Neuronal stem cell (in vitro differentiated cells): ENCODE measurements at regions not wholly inside any gene's neighbourhood (a gene's known extent, or its start where the extent isn't known, plus 50 kb on each side); places are given as distances from the start of the nearest gene placed in this dataset.

Source experiments
- DNase-seq: peaks from one replicate; pipeline ENCODE4 v3.0.0-alpha.2; 2013; ENCODE audit warnings: low spot score
- H2AFZ ChIP-seq: one replicate; pipeline ENCODE4 v1.6.1; 2013; ENCODE audit warnings: mild to moderate bottlenecking, low read length, inconsistent platforms
- H2AK5ac ChIP-seq: 2 replicates; pipeline ENCODE4 v1.6.1; 2013; ENCODE audit warnings: low read depth, mild to moderate bottlenecking, inconsistent platforms, low read length, moderate library complexity, mixed read lengths
- H2BK120ac ChIP-seq: 2 replicates; pipeline ENCODE4 v1.6.1; 2013; ENCODE audit warnings: low read depth, mild to moderate bottlenecking, inconsistent platforms, low read length, moderate library complexity, mixed read lengths
- H2BK12ac ChIP-seq: one replicate; pipeline ENCODE4 v1.6.1; 2013; ENCODE audit warnings: low read length, inconsistent platforms
- H2BK15ac ChIP-seq: 2 replicates; pipeline ENCODE4 v1.6.1; 2013; ENCODE audit warnings: mild to moderate bottlenecking, low read length, inconsistent platforms, mixed read lengths
- H2BK5ac ChIP-seq: one replicate; pipeline ENCODE4 v1.6.1; 2013; ENCODE audit warnings: inconsistent platforms, mild to moderate bottlenecking, low read length, moderate library complexity
- H3K14ac ChIP-seq: one replicate; pipeline ENCODE4 v1.6.1; 2013; ENCODE audit warnings: low read length, inconsistent platforms
- H3K18ac ChIP-seq: 2 replicates; pipeline ENCODE4 v1.6.1; 2013; ENCODE audit warnings: low read length, inconsistent platforms
- H3K23ac ChIP-seq: 2 replicates; pipeline ENCODE4 v1.6.1; 2013; ENCODE audit warnings: low read depth, mild to moderate bottlenecking, mixed read lengths, low read length, inconsistent platforms; ENCODE audit not compliant: poor library complexity
- H3K27ac ChIP-seq: replicated peaks from 3 replicates; pipeline ENCODE4 v1.5.1; 2013; ENCODE audit warnings: low read length, inconsistent platforms
- H3K27me3 ChIP-seq, 3 experiments: 2 replicates each; pipeline ENCODE4 v1.6.1; 2013; ENCODE audit warnings: low read length in 3 of 3, mild to moderate bottlenecking in 2 of 3, inconsistent platforms in 1 of 3, low read depth in 1 of 3, mixed read lengths in 1 of 3, moderate library complexity in 1 of 3; ENCODE audit not compliant: control insufficient read depth in 3 of 3, insufficient read depth in 3 of 3
- H3K36me3 ChIP-seq, 2 donors: replicated peaks in 1 of 2; 2 replicates each; pipeline ENCODE4 v1.6.1; 2013; ENCODE audit warnings: low read length in 2 of 2; ENCODE audit not compliant: control insufficient read depth in 2 of 2, insufficient read depth in 2 of 2
- H3K4ac ChIP-seq: 2 replicates; pipeline ENCODE4 v1.6.1; 2013; ENCODE audit warnings: inconsistent platforms, mild to moderate bottlenecking, low read length, moderate library complexity
- H3K4me1 ChIP-seq, 2 donors: 1 replicate in 1 of 2; 2 replicates in 1 of 2; pipeline ENCODE4 v1.6.1; 2013; ENCODE audit warnings: low read length in 2 of 2, low read depth in 1 of 2; ENCODE audit not compliant: control insufficient read depth in 2 of 2, insufficient read depth in 1 of 2
- H3K4me2 ChIP-seq: one replicate; pipeline ENCODE4 v1.6.1; 2013; ENCODE audit warnings: mild to moderate bottlenecking, low read length, inconsistent platforms; ENCODE audit not compliant: insufficient read depth, poor library complexity, severe bottlenecking
- H3K4me3 ChIP-seq, 2 donors: 2 replicates each; pipeline ENCODE4 v1.5.1; 2013; ENCODE audit warnings: low read length in 2 of 2, mild to moderate bottlenecking in 2 of 2, inconsistent platforms in 1 of 2, moderate library complexity in 1 of 2
- H3K79me1 ChIP-seq: one replicate; pipeline ENCODE4 v1.6.1; 2013; ENCODE audit warnings: low read depth, mild to moderate bottlenecking, inconsistent platforms, low read length, moderate library complexity
- H3K9ac ChIP-seq: one replicate; pipeline ENCODE4 v1.6.1; 2013; ENCODE audit warnings: mild to moderate bottlenecking, low read depth, low read length, inconsistent platforms; ENCODE audit not compliant: poor library complexity
- H3K9me3 ChIP-seq, 2 donors: replicated peaks in 1 of 2; 2 replicates each; pipeline versions ENCODE3 to v1.6.1; 2013; ENCODE audit warnings: low read length in 2 of 2, mild to moderate bottlenecking in 2 of 2, inconsistent platforms in 1 of 2, low read depth in 1 of 2, mixed read lengths in 1 of 2, moderate library complexity in 1 of 2; ENCODE audit not compliant: control insufficient read depth in 2 of 2, insufficient read depth in 1 of 2
- H4K8ac ChIP-seq: one replicate; pipeline ENCODE4 v1.6.1; 2013; ENCODE audit warnings: low read depth, mild to moderate bottlenecking, inconsistent platforms, low read length, moderate library complexity
- H4K91ac ChIP-seq: one replicate; pipeline ENCODE4 v1.6.1; 2013; ENCODE audit warnings: low read length, low read depth, mild to moderate bottlenecking, inconsistent platforms; ENCODE audit not compliant: poor library complexity
- WGBS, 2 donors: extraction: QIAGEN DNeasy Blood & Tissue Kit; methylation state at CpG; one replicate each; pipeline ENCODE4 v1.1.7; 2013; ENCODE audit warnings: missing lambda C conversion rate in 2 of 2, mixed read lengths in 1 of 2; ENCODE audit not compliant: insufficient read length in 2 of 2, insufficient replicate concordance in 1 of 2; ENCODE audit errors: extremely low coverage in 2 of 2; 5-methylcytosine and 5-hydroxymethylcytosine counted together

GRCh38 chr15:93246266-93247242 lies 157.5 kb upstream of the RGMA start:
- Histone ChIP-seq H3K4me3 (no peak overlapping the region), H2BK15ac (no peak overlapping the region), H3K36me3 (no peaks in the 10 kb centered on the region), H3K79me1 (no peaks in the 10 kb centered on the region), H2BK5ac (no peak overlapping the region), H3K9ac (no peak overlapping the region), H2BK120ac (no peak overlapping the region), H4K8ac (no peak overlapping the region), H2AK5ac (peak overlapping the region; percentile 43), H3K4me2 (no peak overlapping the region), H3K4ac (no peak overlapping the region), H3K18ac (peak overlapping the region; percentile 44), H4K91ac (no peak overlapping the region), H3K23ac (no peak overlapping the region), H3K9me3 (no peaks in the 10 kb centered on the region), H3K27ac (no peak overlapping the region), H3K27me3 (no peaks in the 10 kb centered on the region), H3K4me1 (peaks cover 15 to 31% of the 10 kb centered on the region in 2 donors), H2AFZ (no peak overlapping the region), H2BK12ac (no peak overlapping the region), H3K14ac (no peak overlapping the region)
- DNase-seq = no peak
- no CpG with 5 or more reads among the region's 25 CpGs for WGBS, 2 donors

- Histone ChIP-seq H4K91ac (no peak overlapping the region), H3K4ac (no peak overlapping the region), H3K9ac (no peak overlapping the region), H3K18ac (no peak overlapping the region), H3K27me3 (no peaks in the 10 kb centered on the region), H2AK5ac (no peak overlapping the region), H2BK120ac (no peak overlapping the region), H4K8ac (no peak overlapping the region), H3K4me3 (no peak overlapping the region), H3K27ac (no peak overlapping the region), H3K4me1 (peaks cover 15 to 31% of the 10 kb centered on the region in 2 donors), H3K36me3 (no peaks in the 10 kb centered on the region), H3K79me1 (no peaks in the 10 kb centered on the region), H2AFZ (peak overlapping the region; percentile 35), H3K14ac (no peak overlapping the region), H3K9me3 (no peaks in the 10 kb centered on the region), H3K23ac (no peak overlapping the region), H2BK5ac (no peak overlapping the region), H2BK12ac (no peak overlapping the region), H3K4me2 (no peak overlapping the region), H2BK15ac (no peak overlapping the region)
- no peak for DNase-seq
- WGBS, 2 donors = no CpG with 5 or more reads among the region's 5 CpGs
These were observed 156.6 kb upstream of the RGMA start for GRCh38 chr15:93245661-93246042.

- no peaks in the 10 kb centered on the region for H3K27me3 ChIP-seq
- no peak overlapping the region for H2BK5ac ChIP-seq
- peak overlapping the region; percentile 23 for H3K18ac ChIP-seq
- no peak overlapping the region for H4K8ac ChIP-seq
- H3K4me3 ChIP-seq = no peak overlapping the region
- H3K9ac ChIP-seq = no peak overlapping the region
- H2AFZ ChIP-seq = peak overlapping the region; percentile 35
- no peak overlapping the region for H4K91ac ChIP-seq
- H3K9me3 ChIP-seq = no peaks in the 10 kb centered on the region
- peaks cover 15 to 31% of the 10 kb centered on the region in 2 donors for H3K4me1 ChIP-seq
- no peak overlapping the region for H2BK120ac ChIP-seq
- H2BK15ac ChIP-seq = no peak overlapping the region
- no peak overlapping the region for H3K4ac ChIP-seq
- H3K79me1 ChIP-seq = no peaks in the 10 kb centered on the region
- DNase-seq = no peak
- H3K4me2 ChIP-seq = no peak overlapping the region
- WGBS, 2 donors = no CpG with 5 or more reads among the region's 26 CpGs
- no peak overlapping the region for H2BK12ac ChIP-seq
- H3K14ac ChIP-seq = no peak overlapping the region
- no peak overlapping the region for H3K27ac ChIP-seq
- H2AK5ac ChIP-seq = peak overlapping the region; percentile 21
- no peaks in the 10 kb centered on the region for H3K36me3 ChIP-seq
- no peak overlapping the region for H3K23ac ChIP-seq
These were observed 156.0 kb upstream of the RGMA start for GRCh38 chr15:93244696-93245660.
